EL (cell line): ENCODE measurements at regions not wholly inside any gene's neighbourhood (a gene's known extent, or its start where the extent isn't known, plus 50 kb on each side); places are given as distances from the start of the nearest gene placed in this dataset.

ENCODE experiments used
- DNase-seq: peaks from one replicate; pipeline ENCODE4 v3.0.0-alpha.2; 2016

- DNase-seq: no peak
Observed at GRCh38 chr15:69826819-69827175, 270.9 kb downstream of the TLE3 start.

GRCh38 chr15:69827751-69828150, 270.0 kb downstream of the TLE3 start:
- DNase-seq: no peak

GRCh38 chr15:69828181-69828828, 269.4 kb downstream of the TLE3 start:
- DNase-seq: no peak

DNA sequence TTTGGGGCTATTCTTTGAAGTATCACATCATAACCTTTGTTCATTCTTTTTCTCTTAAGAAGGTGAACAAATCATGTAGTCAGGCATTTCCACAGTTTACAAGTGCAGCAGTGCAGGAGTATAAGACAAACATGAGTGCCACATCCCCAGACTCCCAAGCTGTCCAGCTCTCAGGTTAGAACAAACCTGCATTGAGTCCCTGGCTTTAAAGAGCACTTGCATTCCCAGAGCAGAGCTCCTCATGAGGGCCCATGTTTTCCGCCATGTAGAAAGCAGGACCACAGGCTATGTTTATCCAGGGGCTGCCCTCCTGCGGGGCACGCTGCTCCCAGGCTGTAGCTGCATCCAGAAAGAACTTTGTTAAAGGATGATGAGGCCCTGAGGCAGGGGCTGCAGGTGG, 267.7 kb downstream of the TLE3 start:
- DNase-seq: no peak

DNA sequence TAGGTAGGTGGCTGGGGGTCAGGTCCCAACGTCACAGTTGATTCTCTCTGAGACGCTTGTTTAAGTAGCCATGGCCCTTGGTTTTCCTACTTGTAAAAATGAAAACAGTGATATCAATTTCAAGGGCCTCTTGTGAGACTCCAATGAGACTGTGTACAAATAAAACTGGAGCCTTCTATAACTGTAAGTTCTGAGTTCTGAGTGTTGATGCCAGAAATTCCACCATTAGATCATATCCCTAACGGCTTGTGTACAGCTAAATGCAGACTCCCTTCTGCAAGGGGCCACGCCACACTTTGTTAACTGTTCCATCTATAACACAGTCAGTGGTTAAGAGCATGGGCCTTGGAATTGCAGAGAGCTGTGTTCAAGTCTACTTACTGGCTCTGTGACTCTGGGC, 267.3 kb downstream of the TLE3 start:
- DNase-seq: no peak

DNA sequence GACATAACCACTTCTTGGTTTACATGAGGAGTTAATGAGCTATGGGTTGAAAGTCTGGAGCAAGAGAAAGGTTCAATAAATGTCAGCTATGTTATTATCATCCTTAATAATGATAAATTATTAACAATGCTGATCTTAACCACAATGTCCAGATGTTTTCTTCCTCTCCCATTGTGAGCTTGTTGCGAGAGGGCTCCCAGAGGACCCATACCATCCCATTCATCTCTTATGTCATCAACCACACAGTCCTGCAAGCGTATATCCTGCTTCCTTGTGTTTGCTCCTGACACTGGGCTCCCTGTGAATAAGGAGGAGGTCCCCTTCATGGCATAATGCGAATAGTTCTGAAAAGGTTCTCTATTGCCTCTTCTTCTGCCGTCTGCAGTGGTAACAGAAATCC, 266.8 kb downstream of the TLE3 start:
- DNase-seq: no peak

GRCh38 chr15:69834267-69834666, 263.4 kb downstream of the TLE3 start:
- DNase-seq: no peak

GRCh38 chr15:69834761-69835160, 263.0 kb downstream of the TLE3 start:
- no peak for DNase-seq

- DNase-seq: no peak
Observed at GRCh38 chr15:69836048-69836447, 261.7 kb downstream of the TLE3 start.

DNA sequence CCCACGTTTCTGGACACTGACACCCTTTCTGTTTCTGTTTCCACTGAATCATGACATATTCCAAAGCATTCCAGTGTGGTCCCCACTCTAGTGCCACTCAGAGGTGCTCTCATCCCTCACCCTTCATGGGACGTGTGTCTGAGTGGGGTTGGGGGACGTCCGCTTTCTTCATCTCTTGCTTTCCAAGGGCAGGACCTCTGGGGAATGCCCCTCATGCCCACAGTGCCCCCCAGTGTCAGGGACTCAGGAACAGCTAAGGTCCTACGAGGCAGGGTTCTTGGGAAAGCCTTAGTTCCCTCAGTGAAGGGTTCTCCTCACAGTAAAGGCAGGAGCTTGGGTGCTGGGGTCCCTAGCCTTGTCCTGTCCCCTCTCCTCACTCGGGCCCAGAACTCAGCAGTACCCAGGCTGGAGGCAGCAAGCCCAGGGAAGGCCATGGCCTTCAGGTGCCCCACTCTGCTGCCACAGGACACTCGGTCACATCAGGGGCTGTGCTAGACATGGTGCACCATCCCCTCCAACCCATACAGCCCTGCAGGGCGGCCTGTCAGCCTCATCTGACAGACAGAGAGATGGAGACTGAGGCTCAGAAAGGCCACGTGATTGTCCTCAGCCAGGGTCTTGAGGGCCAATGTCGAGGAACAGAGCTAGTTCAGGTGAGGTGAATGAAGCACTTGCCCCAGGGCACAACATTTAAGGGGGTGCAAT, 261.0 kb downstream of the TLE3 start:
- no peak for DNase-seq

- no peak for DNase-seq
Observed at GRCh38 chr15:69838338-69838737, 259.4 kb downstream of the TLE3 start.

DNA sequence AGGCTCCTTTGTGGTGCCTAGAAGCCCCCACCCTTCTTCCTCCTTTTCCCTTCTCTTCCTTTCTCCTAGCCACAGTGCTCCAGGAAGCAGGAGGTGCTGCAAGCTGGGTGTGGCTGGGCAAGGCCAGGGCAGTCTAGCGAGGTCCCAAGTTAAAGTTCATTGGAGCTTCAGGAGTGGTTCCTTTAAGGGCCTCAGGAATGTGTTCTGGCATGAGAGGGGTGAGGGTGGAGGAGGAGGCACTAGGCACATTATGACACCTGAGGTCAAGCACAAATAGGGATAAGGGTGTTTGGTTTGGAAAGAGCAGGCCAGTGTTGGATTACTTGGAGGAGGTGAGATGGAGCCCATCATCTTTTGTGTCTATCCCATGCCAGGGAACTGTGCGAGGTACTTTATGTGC, 258.7 kb downstream of the TLE3 start:
- DNase-seq: no peak

DNA sequence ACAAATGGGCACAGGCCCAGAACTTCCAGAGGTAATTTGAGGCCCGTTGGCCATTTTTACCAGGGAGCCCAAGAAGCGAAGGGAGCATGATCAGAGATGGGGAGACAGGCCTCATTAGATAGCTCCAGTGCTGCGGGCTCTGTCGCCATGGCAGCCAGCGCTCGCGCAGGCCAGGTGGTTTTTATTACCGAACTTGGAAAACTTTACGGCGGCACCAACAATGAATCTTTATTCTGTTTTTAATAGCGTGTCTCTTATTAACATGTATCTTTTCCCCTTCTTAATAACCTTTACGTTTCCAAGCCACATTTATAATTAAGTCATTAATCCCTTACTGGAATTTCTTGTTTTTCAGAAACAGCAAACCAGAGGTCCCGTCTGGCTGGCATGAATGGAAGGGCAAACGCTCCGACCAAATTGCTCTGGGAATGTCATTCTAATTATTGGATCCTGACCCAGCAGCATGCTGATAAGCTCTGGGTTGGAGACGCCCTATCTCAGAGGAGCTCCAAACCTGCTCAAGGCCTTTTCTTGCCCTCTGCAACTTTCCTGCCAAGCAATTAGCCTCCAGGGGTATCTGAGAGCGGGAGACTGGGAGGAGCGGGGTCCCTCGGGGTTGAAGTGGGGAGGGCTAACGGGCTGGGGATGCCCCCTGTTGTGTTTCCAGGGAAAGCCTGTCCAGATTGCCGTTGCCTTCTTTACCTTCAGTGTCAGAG, 256.4 kb downstream of the TLE3 start:
- no peak for DNase-seq

- DNase-seq: no peak
Observed at GRCh38 chr15:69842851-69843250, 254.9 kb downstream of the TLE3 start.

DNA sequence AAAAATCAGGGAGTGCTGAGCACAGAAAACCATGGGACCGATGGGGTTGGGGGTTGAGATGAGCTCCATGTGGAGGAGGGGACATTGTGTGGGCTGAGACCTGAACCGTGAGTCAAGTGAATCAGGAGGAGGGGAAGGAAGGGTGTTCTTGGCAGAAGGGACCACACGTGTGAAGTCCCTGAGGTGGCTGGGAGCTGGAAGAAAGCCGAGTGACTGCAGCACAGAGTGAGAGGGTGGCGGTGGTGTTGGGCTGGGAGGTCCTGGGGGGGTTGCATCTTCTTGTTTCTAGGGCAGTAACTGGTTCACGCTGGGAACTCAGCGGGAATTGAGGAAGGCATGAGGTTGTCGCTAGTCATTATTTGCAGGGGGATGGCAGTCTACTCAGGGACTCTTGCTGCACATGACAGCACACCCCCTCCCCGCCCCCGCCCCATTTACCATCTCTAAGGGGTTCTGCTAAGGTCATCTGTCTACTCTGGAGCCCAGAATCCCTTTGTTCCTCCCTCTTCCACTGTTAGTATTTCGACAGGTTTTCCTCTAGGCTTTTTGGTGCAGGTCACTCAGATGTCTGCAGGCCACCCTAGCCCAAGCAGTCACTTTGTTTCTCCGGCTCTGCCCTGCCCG, 254.3 kb downstream of the TLE3 start:
- no peak for DNase-seq

DNA sequence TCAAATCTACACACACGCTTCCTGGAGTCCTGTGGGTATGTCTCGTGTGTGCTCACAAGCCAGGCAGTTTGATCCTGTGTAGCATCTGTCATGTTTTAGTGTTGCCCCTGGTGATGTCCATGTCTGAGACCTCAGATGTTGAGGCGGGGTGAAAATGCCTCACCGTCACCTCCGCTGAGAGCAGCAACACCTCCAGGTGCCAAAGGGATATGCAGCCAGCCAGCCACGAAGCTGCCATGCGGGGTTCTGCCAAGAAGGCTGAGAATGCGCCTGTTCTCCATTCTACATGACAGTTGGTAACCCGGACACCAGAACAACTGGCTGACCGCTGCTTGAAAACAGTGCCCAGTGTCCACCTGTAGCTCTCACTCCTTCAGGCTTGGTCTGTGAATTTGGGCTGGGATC, 253.8 kb downstream of the TLE3 start:
- DNase-seq: no peak

DNA sequence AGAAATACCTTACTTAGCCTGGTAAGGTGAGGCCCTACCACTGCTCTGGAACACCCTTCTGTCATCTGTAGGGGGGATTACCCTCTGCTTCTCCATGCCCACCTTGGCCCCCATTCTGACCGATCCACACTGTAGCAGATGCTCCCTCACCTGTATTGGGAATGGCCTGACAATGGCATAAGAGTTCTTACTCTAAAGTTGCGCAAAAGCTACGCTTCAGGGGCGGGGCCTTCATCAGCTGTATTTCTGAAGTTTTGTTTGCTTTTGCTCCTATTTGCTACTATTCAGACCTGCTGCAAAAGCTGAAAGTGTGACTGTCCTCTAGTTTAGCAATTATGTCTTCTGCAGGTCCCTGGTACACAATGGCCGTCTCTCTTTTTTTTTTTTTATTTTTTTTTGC, 252.6 kb downstream of the TLE3 start:
- DNase-seq: no peak

DNA sequence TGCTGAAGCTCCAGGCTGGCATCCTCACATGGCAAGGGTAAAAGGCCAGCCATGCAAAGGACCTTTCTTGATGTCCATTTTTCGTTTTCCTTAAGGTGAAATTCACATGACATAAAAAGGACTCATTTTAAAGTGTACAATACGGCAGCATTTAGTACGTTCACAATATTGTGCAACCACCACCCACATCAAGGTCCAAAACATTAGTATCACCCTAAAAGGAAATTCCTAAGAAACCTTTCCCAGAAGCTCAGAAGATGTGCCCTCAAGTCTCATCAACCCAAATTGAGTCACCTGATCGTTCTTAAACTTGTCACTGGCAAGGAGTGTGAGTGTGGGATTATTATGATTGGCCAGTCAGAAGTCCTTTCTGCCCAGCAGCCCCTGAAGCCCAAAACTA, 250.1 kb downstream of the TLE3 start:
- DNase-seq: no peak

GRCh38 chr15:69848096-69848495, 249.6 kb downstream of the TLE3 start:
- no peak for DNase-seq

- DNase-seq: peak; percentile 25
Observed at GRCh38 chr15:69848551-69849231, 249.0 kb downstream of the TLE3 start.

DNA sequence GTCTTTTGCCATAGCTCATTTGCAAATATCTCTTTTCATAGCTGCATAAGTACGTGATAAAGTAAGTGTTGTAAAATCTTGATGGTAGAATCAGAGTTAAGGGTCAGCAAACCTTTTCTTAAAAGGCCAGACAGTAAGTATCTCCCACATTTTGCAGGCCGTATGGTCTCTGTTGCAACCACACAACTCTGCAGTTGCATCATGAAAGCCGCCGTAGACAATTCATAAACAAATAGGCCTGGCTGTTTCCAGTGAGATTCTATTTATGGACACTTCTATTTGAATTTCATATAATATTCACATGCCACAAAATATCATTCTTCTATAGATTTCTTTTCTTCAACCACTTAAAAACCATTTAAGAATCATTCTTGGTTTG, 248.5 kb downstream of the TLE3 start:
- DNase-seq: no peak

DNA sequence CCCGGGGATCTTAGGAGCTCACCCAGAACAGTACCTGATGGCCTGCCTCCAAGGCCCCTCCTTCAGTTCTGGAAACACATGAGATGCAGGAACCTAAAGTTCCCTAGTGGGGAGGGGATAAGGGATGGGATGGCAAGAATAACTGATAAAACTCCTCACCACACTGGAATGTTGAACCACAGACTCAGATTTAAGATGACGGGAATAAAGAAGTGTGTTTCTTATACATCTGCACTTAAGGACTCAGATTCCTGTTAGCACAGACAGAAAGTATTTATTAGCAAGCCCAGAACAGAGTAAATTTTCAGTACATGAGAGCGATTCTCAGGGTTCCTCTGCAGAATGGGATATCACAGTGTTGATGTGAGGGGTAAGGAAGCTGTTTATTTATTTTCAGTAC, 245.2 kb downstream of the TLE3 start:
- peak; percentile 78 for DNase-seq

DNA sequence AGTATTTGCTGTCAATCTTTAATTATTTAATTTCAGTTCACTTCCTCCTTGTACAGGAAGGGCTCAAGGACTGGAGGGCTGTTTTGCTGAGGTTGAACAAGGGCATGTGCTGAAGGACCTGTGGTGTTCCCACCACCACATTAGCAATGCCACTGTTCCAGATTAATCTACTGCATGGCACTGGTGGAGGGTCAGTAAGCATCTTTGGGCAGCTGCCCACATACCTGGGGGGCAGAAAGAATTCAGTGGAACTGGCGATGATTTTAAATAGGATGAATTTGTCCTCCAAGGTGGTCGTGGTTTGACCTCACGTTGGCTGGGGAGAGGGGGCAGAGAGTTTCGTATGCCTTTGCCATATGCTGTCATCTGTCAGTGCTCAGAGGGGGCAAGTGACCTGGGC, 244.8 kb downstream of the TLE3 start:
- no peak for DNase-seq
